ENCODE measurements at regions not wholly inside any gene's neighbourhood (a gene's known extent, or its start where the extent isn't known, plus 50 kb on each side); places are given as distances from the start of the nearest gene placed in this dataset.

GRCh38 chr10:84063440-84063839 lies 75.9 kb upstream of the GHITM start:
- Mint-ChIP-seq H3K27ac (no peak overlapping the region), H3K4me1 (ENCODE audit: low read depth in 2 of 2) (no peaks in the 10 kb centered on the region), H3K36me3 (no peaks in the 10 kb centered on the region), H3K9me3 (no peaks in the 10 kb centered on the region), H3K27me3 (peaks cover 27 to 30% of the 10 kb centered on the region in 2 donors), H3K4me3 (no peak overlapping the region)
- DNase-seq (ENCODE audit: low spot score) (no peak), ATAC-seq (no peak)

- ATAC-seq (peak in 1 of 2 donors; percentile 46), DNase-seq (ENCODE audit: low spot score) (no peak)
- peaks cover 23% of the 10 kb centered on the region in 2 donors for H3K27me3 Mint-ChIP-seq
- H3K4me3 Mint-ChIP-seq: no peak overlapping the region
- H3K4me1 Mint-ChIP-seq (ENCODE audit: low read depth in 2 of 2): no peaks in the 10 kb centered on the region
- no peak overlapping the region for H3K27ac Mint-ChIP-seq
- H3K36me3 Mint-ChIP-seq: no peaks in the 10 kb centered on the region
- peaks cover 4% of the 10 kb centered on the region for H3K9me3 Mint-ChIP-seq
Measured at GRCh38 chr10:84065804-84066601, 73.3 kb upstream of the GHITM start.

GRCh38 chr10:84074521-84074920 lies 64.8 kb upstream of the GHITM start:
- H3K27me3 Mint-ChIP-seq: peaks cover 7 to 8% of the 10 kb centered on the region in 2 donors
- H3K9me3 Mint-ChIP-seq: peaks cover 4% of the 10 kb centered on the region
- H3K4me3 Mint-ChIP-seq: no peak overlapping the region
- no peak for DNase-seq (ENCODE audit: low spot score)
- no peak overlapping the region for H3K27ac Mint-ChIP-seq
- no peak for ATAC-seq
- no peaks in the 10 kb centered on the region for H3K36me3 Mint-ChIP-seq
- no peaks in the 10 kb centered on the region for H3K4me1 Mint-ChIP-seq (ENCODE audit: low read depth in 2 of 2)

- H3K36me3 Mint-ChIP-seq: no peaks in the 10 kb centered on the region
- H3K4me3 Mint-ChIP-seq: no peak overlapping the region
- H3K27ac Mint-ChIP-seq: no peak overlapping the region
- H3K4me1 Mint-ChIP-seq (ENCODE audit: low read depth in 2 of 2): no peaks in the 10 kb centered on the region
- DNase-seq (ENCODE audit: low spot score) (no peak), ATAC-seq (peak in 1 of 2 donors; percentile 36)
- no peaks in the 10 kb centered on the region for H3K9me3 Mint-ChIP-seq
- H3K27me3 Mint-ChIP-seq: peaks cover 7 to 10% of the 10 kb centered on the region in 2 donors
Measured at GRCh38 chr10:84075226-84076046, 63.9 kb upstream of the GHITM start.

- Mint-ChIP-seq H3K4me1 (ENCODE audit: low read depth in 2 of 2) (no peaks in the 10 kb centered on the region), H3K27ac (no peak overlapping the region), H3K4me3 (no peak overlapping the region), H3K36me3 (no peaks in the 10 kb centered on the region), H3K27me3 (peaks cover 10 to 16% of the 10 kb centered on the region in 2 donors), H3K9me3 (no peaks in the 10 kb centered on the region)
- ATAC-seq: no peak
- no peak for DNase-seq (ENCODE audit: low spot score)
Measured at GRCh38 chr10:84076047-84076388, 63.3 kb upstream of the GHITM start.

GRCh38 chr10:84076540-84077195 lies 62.6 kb upstream of the GHITM start:
- Mint-ChIP-seq H3K4me3 (no peak overlapping the region), H3K36me3 (no peaks in the 10 kb centered on the region), H3K27ac (no peak overlapping the region), H3K27me3 (peaks cover 13 to 18% of the 10 kb centered on the region in 2 donors), H3K9me3 (no peaks in the 10 kb centered on the region), H3K4me1 (ENCODE audit: low read depth in 2 of 2) (no peaks in the 10 kb centered on the region)
- ATAC-seq (no peak), DNase-seq (ENCODE audit: low spot score) (no peak)

GRCh38 chr10:84077768-84078167 lies 61.5 kb upstream of the GHITM start:
- no peaks in the 10 kb centered on the region for H3K36me3 Mint-ChIP-seq
- ATAC-seq: no peak

GRCh38 chr10:84078771-84079170 lies 60.5 kb upstream of the GHITM start:
- Mint-ChIP-seq H3K4me1 (ENCODE audit: low read depth in 2 of 2) (no peaks in the 10 kb centered on the region), H3K9me3 (no peaks in the 10 kb centered on the region), H3K36me3 (no peaks in the 10 kb centered on the region), H3K4me3 (no peak overlapping the region), H3K27me3 (peaks cover 15 to 19% of the 10 kb centered on the region in 2 donors), H3K27ac (no peak overlapping the region)
- no peak for ATAC-seq
- no peak for DNase-seq (ENCODE audit: low spot score)

More at GRCh38 chr10:84077768-84078167, 61.5 kb upstream of the GHITM start:
- DNase-seq (ENCODE audit: low spot score): no peak
- Mint-ChIP-seq H3K4me3 (no peak overlapping the region), H3K27ac (no peak overlapping the region), H3K9me3 (no peaks in the 10 kb centered on the region), H3K4me1 (ENCODE audit: low read depth in 2 of 2) (no peaks in the 10 kb centered on the region), H3K27me3 (peaks cover 13 to 16% of the 10 kb centered on the region in 2 donors)

GRCh38 chr10:84084342-84084741 lies 55.0 kb upstream of the GHITM start:
- Mint-ChIP-seq H3K36me3 (no peaks in the 10 kb centered on the region), H3K9me3 (no peaks in the 10 kb centered on the region), H3K4me3 (no peak overlapping the region), H3K4me1 (ENCODE audit: low read depth in 2 of 2) (no peaks in the 10 kb centered on the region), H3K27ac (no peak overlapping the region), H3K27me3 (peaks cover 15 to 21% of the 10 kb centered on the region in 2 donors)
- DNase-seq (ENCODE audit: low spot score): no peak
- no peak for ATAC-seq

GRCh38 chr10:84087202-84087601 lies 52.1 kb upstream of the GHITM start:
- ATAC-seq (no peak), DNase-seq (ENCODE audit: low spot score) (no peak)
- H3K36me3 Mint-ChIP-seq: no peaks in the 10 kb centered on the region
- H3K9me3 Mint-ChIP-seq: no peaks in the 10 kb centered on the region
- no peak overlapping the region for H3K27ac Mint-ChIP-seq
- H3K27me3 Mint-ChIP-seq: peaks cover 13 to 27% of the 10 kb centered on the region in 2 donors
- no peaks in the 10 kb centered on the region for H3K4me1 Mint-ChIP-seq (ENCODE audit: low read depth in 2 of 2)
- H3K4me3 Mint-ChIP-seq: no peak overlapping the region

- Mint-ChIP-seq H3K9me3 (no peaks in the 10 kb centered on the region), H3K27me3 (peaks cover 12 to 29% of the 10 kb centered on the region in 2 donors), H3K27ac (no peak overlapping the region), H3K4me3 (no peak overlapping the region), H3K4me1 (ENCODE audit: low read depth in 2 of 2) (no peaks in the 10 kb centered on the region), H3K36me3 (no peaks in the 10 kb centered on the region)
- DNase-seq (ENCODE audit: low spot score) (no peak), ATAC-seq (no peak)
Measured at GRCh38 chr10:84088626-84089025, 50.7 kb upstream of the GHITM start.

GRCh38 chr10:84089162-84089561 lies 50.1 kb upstream of the GHITM start:
- Mint-ChIP-seq H3K4me3 (no peak overlapping the region), H3K9me3 (no peaks in the 10 kb centered on the region), H3K27me3 (peaks cover 11 to 25% of the 10 kb centered on the region in 2 donors), H3K4me1 (ENCODE audit: low read depth in 2 of 2) (no peaks in the 10 kb centered on the region), H3K36me3 (no peaks in the 10 kb centered on the region), H3K27ac (no peak overlapping the region)
- ATAC-seq: no peak
- DNase-seq (ENCODE audit: low spot score): no peak

Data from natural killer cell treated with Interleukin-12 subunit alpha and Interleukin-12 subunit beta and Interleukin-15 and Interleukin-18, amount 100 ng/mL, for 72 hours (primary cell).